ENCODE measurements at regions not wholly inside any gene's neighbourhood (a gene's known extent, or its start where the extent isn't known, plus 50 kb on each side); places are given as distances from the start of the nearest gene placed in this dataset.

GRCh38 chr2:83054751-83055150, 1404.3 kb downstream of the SUCLG1 start:
- TF ChIP-seq CTCF (IDR thresholded peaks at IDR 0.05; ENCODE audit: low read length): no peak
- no peak for TF ChIP-seq EZH2 (IDR thresholded peaks at IDR 0.05; ENCODE audit: borderline replicate concordance, low read length)
